Mesenteric fat pad (tissue), 1 donor: ENCODE measurements at regions not wholly inside any gene's neighbourhood (a gene's known extent, or its start where the extent isn't known, plus 50 kb on each side); places are given as distances from the start of the nearest gene placed in this dataset.

Source experiments
- DNase-seq: peaks from one replicate; pipeline ENCODE4 v3.0.0-alpha.2; 2020; ENCODE audit warnings: low spot score
- donor health status: DM: yes; HTN: yes; CAD: no.

DNA sequence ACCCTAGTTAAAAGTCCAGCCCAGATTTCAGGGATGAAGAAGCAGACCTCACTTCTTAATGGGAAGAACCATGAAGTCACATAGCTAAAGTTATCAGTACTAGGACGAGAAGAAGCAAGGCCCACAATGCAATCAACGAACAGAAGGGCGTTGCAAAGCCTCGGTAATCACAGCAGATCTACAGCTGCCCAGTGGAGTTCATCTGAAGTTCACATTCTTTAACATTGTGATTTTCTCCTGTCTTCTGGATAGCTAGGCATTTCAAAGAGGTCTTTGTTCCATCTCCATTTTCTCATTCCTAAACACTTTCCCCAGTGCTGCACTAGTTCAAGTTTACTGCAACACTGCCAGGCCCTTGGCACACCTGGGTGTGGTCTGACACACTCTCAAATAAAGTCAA is 226.7 kb upstream of the N4BP1 start:
- DNase-seq = no peak

DNA sequence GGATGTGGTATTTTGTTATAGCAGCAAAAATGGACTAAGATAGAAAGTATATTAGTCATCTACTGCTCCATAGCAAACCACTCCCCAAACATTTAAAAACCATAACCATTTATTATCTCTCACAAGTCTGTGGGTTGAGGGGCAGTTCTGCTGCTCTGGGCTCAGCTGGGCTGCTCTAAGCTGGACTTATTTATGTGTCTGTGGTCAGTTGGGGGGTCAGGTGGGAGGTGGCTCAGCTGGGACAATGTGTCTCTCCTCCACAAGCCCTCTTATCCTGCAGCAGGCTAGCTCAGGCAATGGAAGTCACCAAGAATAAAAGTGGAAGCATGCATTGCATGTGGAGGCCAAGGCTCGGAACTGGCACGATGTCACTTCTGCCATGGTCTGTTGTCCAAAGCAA is 226.1 kb upstream of the N4BP1 start:
- DNase-seq = no peak

- no peak for DNase-seq
These were observed 224.6 kb upstream of the N4BP1 start for GRCh38 chr16:48834576-48834975.

- no peak for DNase-seq
These were observed 223.5 kb upstream of the N4BP1 start for GRCh38 chr16:48833461-48833860.

GRCh38 chr16:48831076-48831722 is 221.2 kb upstream of the N4BP1 start:
- no peak for DNase-seq

DNA sequence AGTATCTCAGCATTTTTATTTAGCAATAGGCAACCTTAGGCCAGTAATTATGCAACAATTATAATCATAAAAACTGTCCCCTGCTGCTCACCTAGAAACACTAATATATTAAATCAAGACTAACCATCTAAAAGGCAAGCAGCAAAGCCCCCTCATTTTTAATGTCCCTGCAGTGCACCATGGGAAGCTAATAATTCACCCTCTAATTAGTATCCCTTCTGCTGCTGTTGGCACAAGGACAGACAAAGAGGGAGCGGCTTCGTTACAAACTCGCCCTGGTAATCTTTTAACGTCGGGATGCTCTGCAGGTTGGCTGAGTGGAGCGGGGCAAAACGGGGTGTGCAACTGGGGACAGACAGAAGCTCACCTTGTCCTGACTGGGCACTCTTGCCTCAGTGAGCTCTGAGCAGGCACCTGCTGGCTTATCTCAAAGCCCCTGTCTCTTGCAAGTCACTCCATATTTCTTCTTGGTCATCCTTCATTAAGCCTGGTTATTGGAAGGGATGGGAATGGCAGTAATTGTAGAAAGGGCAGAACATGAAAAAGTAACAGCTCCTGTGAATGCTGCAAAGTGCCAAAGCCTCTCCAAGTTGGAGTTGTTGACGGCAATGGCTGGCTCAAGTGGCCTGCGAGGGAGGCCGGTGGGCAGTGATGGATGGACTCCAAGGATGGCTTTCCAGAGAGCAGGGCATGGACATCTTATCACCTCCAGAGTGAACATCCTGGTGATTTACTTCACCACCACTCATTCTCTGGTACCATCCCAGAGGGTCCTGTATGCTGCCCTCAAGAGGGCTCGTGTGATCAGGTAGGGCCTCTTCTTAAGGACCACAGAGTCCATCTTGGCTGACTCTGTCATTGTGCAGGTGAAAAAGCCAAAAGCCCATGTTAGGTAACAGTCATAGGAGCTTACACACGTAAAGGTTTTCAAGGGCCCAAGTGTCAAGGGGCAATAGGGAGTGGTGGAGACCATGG is 219.6 kb upstream of the N4BP1 start:
- DNase-seq = no peak

DNA sequence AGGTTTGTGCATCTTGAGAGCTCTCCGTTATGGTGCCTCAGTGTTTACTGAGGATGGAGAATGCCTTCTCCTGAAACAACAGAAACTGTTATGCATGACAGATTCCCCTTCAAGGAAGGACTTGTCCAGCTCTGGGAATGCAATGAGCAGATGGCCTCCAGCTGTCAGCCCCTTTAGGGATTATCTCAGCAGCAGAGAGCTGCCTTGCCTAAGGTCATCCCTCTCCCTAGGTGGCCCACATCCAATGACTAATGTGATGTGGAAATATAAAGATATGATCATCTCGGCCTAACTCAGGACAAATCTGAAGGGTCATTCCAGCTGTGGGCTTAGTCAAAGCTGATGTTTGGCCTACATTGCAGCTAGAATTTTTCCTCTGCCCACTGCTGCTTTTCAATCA is 214.3 kb upstream of the N4BP1 start:
- DNase-seq = no peak

DNA sequence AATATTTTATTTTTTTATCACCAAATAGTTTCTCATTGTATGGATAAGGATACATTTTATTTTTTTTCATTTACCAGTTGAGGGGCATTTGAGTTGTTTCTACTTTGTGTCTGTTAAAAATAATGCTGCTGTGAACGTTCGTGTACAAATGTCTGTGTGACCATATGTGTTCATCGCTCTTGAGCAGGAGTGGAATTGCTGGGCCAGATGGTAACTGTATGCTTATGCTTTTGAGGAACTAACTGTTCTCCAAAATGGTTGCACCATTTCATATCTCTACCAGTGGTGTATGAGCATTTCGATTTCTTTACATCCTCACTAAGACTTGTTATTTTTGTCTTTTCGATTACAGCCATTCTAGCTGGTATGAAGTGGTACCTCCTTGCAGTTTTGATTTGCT is 212.5 kb upstream of the N4BP1 start:
- no peak for DNase-seq

DNA sequence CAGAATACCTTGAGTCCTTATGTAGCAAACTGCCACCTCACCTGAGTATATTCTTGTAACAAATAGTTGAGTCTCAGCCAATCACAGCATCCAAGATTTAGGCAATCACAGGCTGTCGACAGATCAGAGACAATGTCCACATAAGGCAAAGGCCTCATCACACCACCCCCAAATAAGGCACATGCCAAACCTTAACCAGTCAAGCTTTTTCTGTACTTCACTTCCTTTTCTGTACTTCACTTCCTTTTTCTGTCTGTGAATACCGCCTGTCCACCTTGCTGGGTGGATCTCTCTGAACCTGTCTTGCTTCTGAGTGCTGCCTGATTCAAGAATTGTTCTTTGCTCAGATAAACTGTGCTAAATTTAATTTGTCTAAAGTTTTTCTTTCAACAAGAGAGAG is 210.4 kb upstream of the N4BP1 start:
- no peak for DNase-seq

GRCh38 chr16:48818257-48818656 is 208.3 kb upstream of the N4BP1 start:
- no peak for DNase-seq

GRCh38 chr16:48817032-48817431 is 207.1 kb upstream of the N4BP1 start:
- DNase-seq = no peak

DNA sequence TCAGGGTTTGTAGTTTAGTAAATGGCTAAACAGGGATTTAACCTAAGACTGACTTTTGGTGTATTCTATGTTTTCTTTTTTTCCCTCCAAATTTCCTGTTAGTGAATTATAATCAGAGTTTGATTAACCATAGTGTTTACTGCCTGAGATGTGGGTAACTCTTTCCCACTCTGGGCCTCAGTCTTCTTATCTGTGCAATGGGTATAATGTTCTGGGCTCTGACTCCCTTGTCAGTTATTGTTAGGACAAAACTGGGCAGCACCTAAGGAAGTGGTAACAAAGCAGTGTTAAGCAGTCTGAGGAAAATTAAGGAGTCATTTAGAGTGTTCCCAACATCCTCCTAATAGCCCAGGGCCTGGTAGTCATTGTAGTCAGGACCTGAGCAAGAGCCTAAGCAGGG is 206.4 kb upstream of the N4BP1 start:
- no peak for DNase-seq

- no peak for DNase-seq
These were observed 205.0 kb upstream of the N4BP1 start for GRCh38 chr16:48814994-48815393.

DNA sequence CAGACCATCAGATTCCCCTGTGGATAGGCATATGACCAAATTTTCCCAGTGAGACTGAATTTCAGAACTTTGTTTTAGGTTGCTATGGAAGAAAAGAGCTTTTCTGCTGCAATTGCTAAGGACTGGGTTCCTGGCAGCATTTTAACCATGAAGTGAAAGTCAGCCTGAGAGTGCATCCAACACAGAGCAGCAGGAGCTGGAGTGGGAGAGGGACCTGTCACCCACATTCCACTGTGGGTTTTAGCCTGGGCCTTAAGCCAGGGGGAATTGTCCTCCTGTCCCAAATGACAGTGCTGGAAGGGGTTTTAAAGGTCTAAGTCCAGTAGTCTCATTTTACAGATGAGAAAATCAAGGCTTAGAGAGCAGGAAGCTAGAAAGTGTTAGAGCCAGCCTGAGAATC is 203.5 kb upstream of the N4BP1 start:
- DNase-seq = no peak

- DNase-seq = no peak
These were observed 202.9 kb upstream of the N4BP1 start for GRCh38 chr16:48812856-48813255.

DNA sequence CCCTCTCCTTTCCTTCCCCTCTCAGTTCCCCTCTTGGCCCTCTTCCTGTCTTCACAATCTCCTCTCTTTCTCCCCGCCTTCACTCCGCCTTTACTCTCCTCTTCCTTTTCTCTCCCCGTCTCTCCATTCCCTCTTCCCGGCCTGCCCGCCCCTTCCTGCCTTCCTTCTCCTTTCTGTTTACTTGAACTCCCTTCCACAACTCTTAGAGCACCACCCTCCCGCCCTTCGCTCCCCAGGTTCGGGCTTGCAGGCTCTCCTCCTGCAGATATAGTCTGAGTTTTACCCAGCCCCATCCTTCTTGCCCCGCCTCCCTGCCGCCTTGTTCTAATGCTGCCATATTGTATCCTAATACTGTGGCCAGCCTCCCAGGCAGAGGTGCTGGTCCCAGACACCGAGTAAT is 201.5 kb upstream of the N4BP1 start:
- DNase-seq = no peak

- no peak for DNase-seq
These were observed 200.9 kb upstream of the N4BP1 start for GRCh38 chr16:48810803-48811453.

GRCh38 chr16:48810436-48810802 is 200.4 kb upstream of the N4BP1 start:
- no peak for DNase-seq

GRCh38 chr16:48790151-48790550 is 180.2 kb upstream of the N4BP1 start:
- no peak for DNase-seq

DNA sequence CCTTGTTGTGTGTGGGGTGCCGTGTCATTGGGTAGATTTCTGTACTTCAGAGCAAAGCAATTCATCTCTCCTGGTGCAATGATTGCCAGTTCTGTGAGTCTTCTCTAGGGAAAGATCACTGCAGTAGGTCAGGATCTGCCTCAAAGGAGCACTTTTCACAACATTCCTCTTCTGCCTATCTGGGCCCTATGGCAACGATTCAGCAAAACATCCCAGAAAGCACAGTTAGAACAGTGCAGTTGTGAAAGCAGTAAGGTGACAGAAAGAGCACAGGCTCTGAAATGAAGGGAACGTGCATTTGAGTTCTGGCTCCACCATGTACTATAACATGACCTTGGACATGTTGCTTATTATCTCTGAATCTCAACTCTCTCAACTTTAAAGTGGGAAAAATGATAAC is 178.5 kb upstream of the N4BP1 start:
- no peak for DNase-seq

- DNase-seq = no peak
These were observed 135.6 kb upstream of the N4BP1 start for GRCh38 chr16:48745541-48745940.

DNA sequence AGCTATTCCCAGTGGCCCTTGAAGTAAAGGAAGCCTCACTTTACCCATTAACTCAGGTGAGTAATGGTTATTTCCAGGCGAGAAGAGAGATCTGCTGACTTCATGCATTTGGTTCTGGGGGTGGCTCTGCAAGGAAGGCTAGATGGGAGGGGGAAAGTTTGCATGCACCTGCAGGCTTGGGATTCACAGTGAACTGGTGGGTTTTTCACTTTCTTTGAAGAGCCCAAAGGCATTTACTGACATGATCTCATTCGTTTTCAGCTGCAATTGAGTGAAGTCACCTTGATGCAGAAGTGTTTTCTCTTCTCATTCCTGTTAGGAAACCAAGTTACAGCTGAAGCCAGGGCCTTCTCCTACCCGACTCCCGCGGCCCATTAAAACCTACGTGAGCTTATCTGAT is 131.0 kb upstream of the N4BP1 start:
- DNase-seq = no peak
